ENCODE measurements at regions not wholly inside any gene's neighbourhood (a gene's known extent, or its start where the extent isn't known, plus 50 kb on each side); places are given as distances from the start of the nearest gene placed in this dataset.
"Not testable (repeated sequence)": the region's sequence is repeated elsewhere in the genome, so short reads cannot be mapped to it uniquely, and the experiment has no call there.

- no peak for DNase-seq (ENCODE audit: low read depth in 3 of 3)
Measured at GRCh38 chr1:82388679-82389078, 587.9 kb downstream of the ADGRL2 start.

- no peak for DNase-seq (ENCODE audit: low read depth in 3 of 3)
Measured at GRCh38 chr1:82387012-82387366, 586.3 kb downstream of the ADGRL2 start.

- no peak for DNase-seq (ENCODE audit: low read depth in 3 of 3)
Measured at GRCh38 chr1:82386365-82387011, 585.8 kb downstream of the ADGRL2 start.

- DNase-seq (ENCODE audit: low read depth in 3 of 3) = no peak
Measured at GRCh38 chr1:82384776-82385175, 584.0 kb downstream of the ADGRL2 start.

GRCh38 chr1:82377201-82377884, 576.6 kb downstream of the ADGRL2 start:
- no peak for DNase-seq (ENCODE audit: low read depth in 3 of 3)

GRCh38 chr1:82373710-82374109, 573.0 kb downstream of the ADGRL2 start:
- DNase-seq (ENCODE audit: low read depth in 3 of 3) = no peak

- DNase-seq (ENCODE audit: low read depth in 3 of 3) = no peak
Measured at GRCh38 chr1:82371844-82372498, 571.2 kb downstream of the ADGRL2 start.

- no peak for DNase-seq (ENCODE audit: low read depth in 3 of 3)
Measured at GRCh38 chr1:82367456-82367855, 566.7 kb downstream of the ADGRL2 start.

GRCh38 chr1:82366689-82367088, 566.0 kb downstream of the ADGRL2 start:
- no peak for DNase-seq (ENCODE audit: low read depth in 3 of 3)

- not testable (repeated sequence) for DNase-seq (ENCODE audit: low read depth in 3 of 3)
Measured at GRCh38 chr1:82359541-82359940, 558.8 kb downstream of the ADGRL2 start.

GRCh38 chr1:82358706-82359105, 558.0 kb downstream of the ADGRL2 start:
- not testable (repeated sequence) for DNase-seq (ENCODE audit: low read depth in 3 of 3)

GRCh38 chr1:82354546-82354945, 553.8 kb downstream of the ADGRL2 start:
- not testable (repeated sequence) for DNase-seq (ENCODE audit: low read depth in 3 of 3)

GRCh38 chr1:82348487-82348886, 547.8 kb downstream of the ADGRL2 start:
- DNase-seq (ENCODE audit: low read depth in 3 of 3) = no peak

GRCh38 chr1:82346141-82346540, 545.4 kb downstream of the ADGRL2 start:
- DNase-seq (ENCODE audit: low read depth in 3 of 3) = no peak

GRCh38 chr1:82343381-82343780, 542.6 kb downstream of the ADGRL2 start:
- no peak for DNase-seq (ENCODE audit: low read depth in 3 of 3)

- no peak for DNase-seq (ENCODE audit: low read depth in 3 of 3)
Measured at GRCh38 chr1:82337635-82338034, 536.9 kb downstream of the ADGRL2 start.

GRCh38 chr1:82330330-82330729, 529.6 kb downstream of the ADGRL2 start:
- no peak for DNase-seq (ENCODE audit: low read depth in 3 of 3)

- DNase-seq (ENCODE audit: low read depth in 3 of 3) = no peak
Measured at GRCh38 chr1:82329226-82329625, 528.5 kb downstream of the ADGRL2 start.

GRCh38 chr1:82323144-82323841, 522.6 kb downstream of the ADGRL2 start:
- DNase-seq (ENCODE audit: low read depth in 3 of 3) = no peak

GRCh38 chr1:82321794-82322193, 521.1 kb downstream of the ADGRL2 start:
- no peak for DNase-seq (ENCODE audit: low read depth in 3 of 3)

GRCh38 chr1:82319546-82319945, 518.8 kb downstream of the ADGRL2 start:
- no peak for DNase-seq (ENCODE audit: low read depth in 3 of 3)

GRCh38 chr1:82318921-82319320, 518.2 kb downstream of the ADGRL2 start:
- no peak for DNase-seq (ENCODE audit: low read depth in 3 of 3)

- no peak for DNase-seq (ENCODE audit: low read depth in 3 of 3)
Measured at GRCh38 chr1:82318265-82318664, 517.5 kb downstream of the ADGRL2 start.
